DOHH2 (cell line): ENCODE measurements at regions not wholly inside any gene's neighbourhood (a gene's known extent, or its start where the extent isn't known, plus 50 kb on each side); places are given as distances from the start of the nearest gene placed in this dataset.

Experiments used
- EZH2phosphoT487 ChIP-seq: fragments of 200-600 bp; sonication (generic); IDR thresholded peaks from 2 replicates; pipeline ENCODE4 v1.6.1; 2017; ENCODE audit warnings: borderline replicate concordance, mild to moderate bottlenecking, antibody characterized with exemption, low read length, moderate library complexity, mixed read lengths
- TF ChIP-seq, protein P1 (sequence below): fragments of 200-600 bp; sonication (generic); IDR thresholded peaks from one replicate; pipeline ENCODE4 v1.5.1; 2014; ENCODE audit warnings: antibody characterized with exemption, mild to moderate bottlenecking, low read depth, low read length; ENCODE audit not compliant: poor library complexity, severe bottlenecking

DNA sequence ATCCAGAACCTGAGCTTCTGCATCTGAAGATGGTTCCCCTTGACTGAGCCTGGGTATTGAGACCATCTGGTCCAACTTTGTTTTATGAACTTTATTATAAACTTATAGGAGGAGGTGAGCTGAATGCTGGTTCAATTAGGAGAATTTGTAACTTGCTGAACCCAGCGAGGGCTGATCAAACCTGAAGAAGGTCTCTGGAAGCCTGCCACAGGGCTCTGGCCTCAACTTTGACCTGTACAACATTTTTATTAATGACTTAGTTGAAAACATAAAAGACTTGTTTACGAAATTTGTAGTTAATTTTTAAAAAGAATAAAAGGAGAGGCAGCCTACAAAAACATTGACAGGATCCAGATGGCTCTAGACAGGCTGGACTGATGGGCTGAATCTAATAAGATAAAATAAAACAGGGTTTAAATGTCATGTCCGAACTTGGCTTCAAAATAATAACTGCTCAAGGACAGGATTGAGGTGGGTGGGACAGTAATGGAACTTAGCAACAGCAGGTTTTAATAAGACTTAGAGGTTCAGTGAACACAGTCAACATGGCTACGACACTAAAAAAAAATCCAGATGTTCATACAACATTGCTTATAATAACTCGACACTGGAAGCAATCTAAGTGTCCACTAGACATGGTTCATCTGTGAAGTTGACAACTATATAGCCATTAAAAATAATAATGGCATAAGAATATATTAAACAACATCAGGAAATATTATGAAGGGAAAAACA is 53.4 kb upstream of the GJB5 start:
- TF ChIP-seq, protein P1, sequence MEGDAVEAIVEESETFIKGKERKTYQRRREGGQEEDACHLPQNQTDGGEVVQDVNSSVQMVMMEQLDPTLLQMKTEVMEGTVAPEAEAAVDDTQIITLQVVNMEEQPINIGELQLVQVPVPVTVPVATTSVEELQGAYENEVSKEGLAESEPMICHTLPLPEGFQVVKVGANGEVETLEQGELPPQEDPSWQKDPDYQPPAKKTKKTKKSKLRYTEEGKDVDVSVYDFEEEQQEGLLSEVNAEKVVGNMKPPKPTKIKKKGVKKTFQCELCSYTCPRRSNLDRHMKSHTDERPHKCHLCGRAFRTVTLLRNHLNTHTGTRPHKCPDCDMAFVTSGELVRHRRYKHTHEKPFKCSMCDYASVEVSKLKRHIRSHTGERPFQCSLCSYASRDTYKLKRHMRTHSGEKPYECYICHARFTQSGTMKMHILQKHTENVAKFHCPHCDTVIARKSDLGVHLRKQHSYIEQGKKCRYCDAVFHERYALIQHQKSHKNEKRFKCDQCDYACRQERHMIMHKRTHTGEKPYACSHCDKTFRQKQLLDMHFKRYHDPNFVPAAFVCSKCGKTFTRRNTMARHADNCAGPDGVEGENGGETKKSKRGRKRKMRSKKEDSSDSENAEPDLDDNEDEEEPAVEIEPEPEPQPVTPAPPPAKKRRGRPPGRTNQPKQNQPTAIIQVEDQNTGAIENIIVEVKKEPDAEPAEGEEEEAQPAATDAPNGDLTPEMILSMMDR = no peak
- no peak for TF ChIP-seq EZH2phosphoT487
